CD4-positive, alpha-beta T cell treated with Interleukin-12 subunit alpha and Interleukin-12 subunit beta, for 1 hour (primary cell): ENCODE measurements at regions not wholly inside any gene's neighbourhood (a gene's known extent, or its start where the extent isn't known, plus 50 kb on each side); places are given as distances from the start of the nearest gene placed in this dataset.

ENCODE experiments used
- DNase-seq: peaks from one replicate; pipeline ENCODE4 v3.0.0-alpha.2; 2020

- no peak for DNase-seq
Measured at GRCh38 chr6:115404446-115404845, 656.2 kb downstream of the FRK start.

- no peak for DNase-seq
Measured at GRCh38 chr6:115398607-115399006, 662.1 kb downstream of the FRK start.

GRCh38 chr6:115396112-115396906 lies 664.4 kb downstream of the FRK start:
- DNase-seq = no peak

GRCh38 chr6:115393821-115394220 lies 666.9 kb downstream of the FRK start:
- DNase-seq = no peak

- DNase-seq = no peak
Measured at GRCh38 chr6:115370202-115370601, 690.5 kb downstream of the FRK start.

GRCh38 chr6:115365783-115366182 lies 694.9 kb downstream of the FRK start:
- no peak for DNase-seq

GRCh38 chr6:115363379-115363778 lies 697.3 kb downstream of the FRK start:
- no peak for DNase-seq

GRCh38 chr6:115362234-115362633 lies 698.5 kb downstream of the FRK start:
- no peak for DNase-seq

- DNase-seq = no peak
Measured at GRCh38 chr6:115360602-115361325, 699.9 kb downstream of the FRK start.

GRCh38 chr6:115358616-115359015 lies 702.1 kb downstream of the FRK start:
- DNase-seq = no peak

GRCh38 chr6:115356371-115356770 lies 704.3 kb downstream of the FRK start:
- DNase-seq = no peak

GRCh38 chr6:115323001-115323400 lies 737.7 kb downstream of the FRK start:
- DNase-seq = no peak

- no peak for DNase-seq
Measured at GRCh38 chr6:115319823-115320222, 740.9 kb downstream of the FRK start.

- no peak for DNase-seq
Measured at GRCh38 chr6:115310156-115310555, 750.5 kb downstream of the FRK start.

- DNase-seq = no peak
Measured at GRCh38 chr6:115302731-115303130, 758.0 kb downstream of the FRK start.

GRCh38 chr6:115287467-115287866 lies 773.2 kb downstream of the FRK start:
- no peak for DNase-seq

GRCh38 chr6:115276881-115277565 lies 783.7 kb downstream of the FRK start:
- DNase-seq = no peak

- no peak for DNase-seq
Measured at GRCh38 chr6:115272311-115272710, 788.4 kb downstream of the FRK start.

GRCh38 chr6:115271434-115271833 lies 789.3 kb downstream of the FRK start:
- DNase-seq = no peak

- no peak for DNase-seq
Measured at GRCh38 chr6:115270953-115271352, 789.7 kb downstream of the FRK start.

- DNase-seq = no peak
Measured at GRCh38 chr6:115241373-115241772, 819.3 kb downstream of the FRK start.

GRCh38 chr6:115221198-115221597 lies 839.5 kb downstream of the FRK start:
- no peak for DNase-seq

- no peak for DNase-seq
Measured at GRCh38 chr6:115220551-115221159, 840.0 kb downstream of the FRK start.
